HCT116 (cell line): ENCODE measurements at regions not wholly inside any gene's neighbourhood (a gene's known extent, or its start where the extent isn't known, plus 50 kb on each side); places are given as distances from the start of the nearest gene placed in this dataset.

ENCODE experiments used
- ATAC-seq: fragments of 200-7000 bp; cut with Tn5 transposase; 2 replicates; pipeline ENCODE4 v1.9.1; 2020; ENCODE audit warnings: mild to moderate bottlenecking, moderate library complexity
- BruUV-seq: library from RNA; stranded (reverse); fragments of 400-500 nt; replicated peaks from 2 replicates; lab custom pipeline; 2021; lab: Mats Ljungman, UMichigan
- CTCF ChIA-PET: fragments of 300-600 bp; sonication (Branson Sonifier 250); formaldehyde crosslinking; loops from one replicate; lab custom pipeline; 2021; ENCODE audit warnings: antibody characterized with exemption; lab: Charles Lee
- POLR2A ChIA-PET: fragments of 300-600, 350-600 bp; sonication (Branson Sonifier 250); formaldehyde crosslinking; loops from one replicate; lab custom pipeline; 2021; ENCODE audit warnings: antibody characterized with exemption; lab: Charles Lee
- RAD21 ChIA-PET, 2 experiments: fragments of 300-600 bp; sonication (Branson Sonifier 250); formaldehyde crosslinking; loops; one replicate each; lab custom pipeline; 2023; ENCODE audit warnings: low total read pairs in 2 of 2; ENCODE audit not compliant: uncharacterized antibody in 2 of 2, unreplicated experiment in 2 of 2, low non-redundant PET in 1 of 2; lab: Charles Lee
- DNase-seq: peaks from one replicate; pipeline ENCODE4 v3.0.0-alpha.2; 2010; ENCODE audit warnings: low read depth, low spot score
- H2AFZ ChIP-seq: fragments of 200-600 bp; shearing (Covaris generic), sonication (generic); 2 replicates; pipeline ENCODE4 v1.6.1; 2017; ENCODE audit warnings: low read depth, mixed run types, mixed read lengths, antibody characterized with exemption, low read length; ENCODE audit not compliant: poor library complexity, severe bottlenecking
- H3K27ac ChIP-seq: 2 replicates; pipeline ENCODE4 v1.5.1; 2012; ENCODE audit warnings: low read depth, low read length
- H3K27me3 ChIP-seq: fragments of 200-600 bp; sonication (generic); 2 replicates; pipeline ENCODE4 v1.6.1; 2016; ENCODE audit warnings: mixed run types, low read length, mixed read lengths; ENCODE audit not compliant: insufficient read depth
- H3K36me3 ChIP-seq, 2 experiments: fragments of 200-500 bp in 1 of 2; fragments of 200-600 bp in 1 of 2; sonication (Bioruptor generic) in 1 of 2; sonication (generic) in 1 of 2; 2 replicates each; pipeline versions ENCODE4 v1.5.1 to v1.6.1; 2014 to 2016; ENCODE audit warnings: low read length in 2 of 2, inconsistent platforms in 1 of 2, mixed read lengths in 1 of 2, mixed run types in 1 of 2; ENCODE audit not compliant: insufficient read depth in 2 of 2, control insufficient read depth in 1 of 2
- H3K4me1 ChIP-seq, 2 experiments: fragments of 200-600 bp in 1 of 2; sonication (generic) in 1 of 2; 2 replicates each; pipeline versions ENCODE4 v1.5.1 to v1.6.1; 2012 to 2017; ENCODE audit warnings: low read length in 2 of 2, inconsistent platforms in 1 of 2, mild to moderate bottlenecking in 1 of 2, mixed read lengths in 1 of 2, mixed run types in 1 of 2, moderate library complexity in 1 of 2; ENCODE audit not compliant: insufficient read depth in 2 of 2, control insufficient read depth in 1 of 2
- H3K4me2 ChIP-seq: fragments of 200-600 bp; sonication (generic); 2 replicates; pipeline ENCODE4 v1.6.1; 2017; ENCODE audit warnings: mixed run types, low read length, mixed read lengths
- H3K4me3 ChIP-seq, 2 experiments: fragments of 200-600 bp in 1 of 2; sonication (generic) in 1 of 2; replicated peaks in 1 of 2; 2 replicates each; pipeline ENCODE4 v1.5.1; 2011 to 2016; ENCODE audit warnings: low read length in 2 of 2, control low read depth in 1 of 2, low read depth in 1 of 2, mild to moderate bottlenecking in 1 of 2, mixed read lengths in 1 of 2, mixed run types in 1 of 2
- H3K79me2 ChIP-seq: fragments of 200-600 bp; sonication (generic); 2 replicates; pipeline ENCODE4 v1.6.1; 2017; ENCODE audit warnings: mild to moderate bottlenecking, mixed run types, low read length, moderate library complexity, mixed read lengths; ENCODE audit not compliant: insufficient read depth
- H3K9ac ChIP-seq: fragments of 200-600 bp; sonication (generic); 2 replicates; pipeline ENCODE4 v1.6.1; 2016; ENCODE audit warnings: low read length, mixed read lengths
- H3K9me2 ChIP-seq: fragments of 200-600 bp; sonication (generic), shearing (Covaris generic); 2 replicates; pipeline ENCODE4 v1.6.1; 2017; ENCODE audit warnings: mixed run types, mild to moderate bottlenecking, moderate library complexity; ENCODE audit not compliant: insufficient read depth
- H3K9me3 ChIP-seq, 2 experiments: fragments of 200-500 bp in 1 of 2; fragments of 200-600 bp in 1 of 2; sonication (Bioruptor generic) in 1 of 2; sonication (generic) in 1 of 2; 2 replicates each; pipeline ENCODE4 v1.6.1; 2014 to 2017; ENCODE audit warnings: low read length in 2 of 2, mixed read lengths in 2 of 2, inconsistent platforms in 1 of 2, low read depth in 1 of 2, mild to moderate bottlenecking in 1 of 2, mixed run types in 1 of 2, moderate library complexity in 1 of 2; ENCODE audit not compliant: control insufficient read depth in 1 of 2, insufficient read depth in 1 of 2
- H4K20me1 ChIP-seq: fragments of 200-600 bp; sonication (generic), shearing (Covaris generic); 2 replicates; pipeline ENCODE4 v1.6.1; 2017; ENCODE audit warnings: mixed run types, mild to moderate bottlenecking, moderate library complexity; ENCODE audit not compliant: insufficient read depth
- CBX3 ChIP-seq: IDR thresholded peaks from 2 replicates; pipeline ENCODE4 v1.6.1; 2012; ENCODE audit warnings: low read depth
- CEBPB ChIP-seq: IDR thresholded peaks from 2 replicates; pipeline ENCODE4 v1.6.1; 2012; ENCODE audit warnings: low read depth
- CTCF ChIP-seq, 3 experiments: fragments of 200-600 bp in 1 of 3; sonication (generic) in 1 of 3; IDR thresholded peaks in 2 of 3; conservative IDR thresholded peaks in 1 of 3; 2 replicates each; pipeline ENCODE4 v1.5.1; 2012 to 2017; ENCODE audit warnings: low read depth in 2 of 3, low read length in 2 of 3, antibody characterized with exemption in 1 of 3, borderline replicate concordance in 1 of 3, control low read depth in 1 of 3, mild to moderate bottlenecking in 1 of 3, mixed read lengths in 1 of 3, mixed run types in 1 of 3, moderate library complexity in 1 of 3; ENCODE audit not compliant: insufficient read depth in 1 of 3
- EGR1 ChIP-seq: IDR thresholded peaks from 2 replicates; pipeline ENCODE4 v1.6.1; 2012; ENCODE audit warnings: low read depth
- EZH2 ChIP-seq: fragments of 200-600 bp; sonication (generic); IDR thresholded peaks from 2 replicates; pipeline ENCODE4 v1.6.1; 2017; ENCODE audit warnings: antibody characterized with exemption, mixed run types
- FOSL1 ChIP-seq: IDR thresholded peaks from 2 replicates; pipeline ENCODE4 v1.6.1; 2012; ENCODE audit warnings: low read depth
- JUND ChIP-seq: IDR thresholded peaks from 2 replicates; pipeline ENCODE4 v1.6.1; 2012
- POLR2AphosphoS5 ChIP-seq: IDR thresholded peaks from 2 replicates; pipeline ENCODE4 v1.6.1; 2011; ENCODE audit warnings: mild to moderate bottlenecking, low read depth, low read length, moderate library complexity
- SIN3A ChIP-seq: IDR thresholded peaks from 2 replicates; pipeline ENCODE4 v1.6.1; 2012; ENCODE audit warnings: low read depth
- TCF7L2 ChIP-seq: IDR thresholded peaks from 2 replicates; pipeline ENCODE4 v1.7.0; 2011; ENCODE audit warnings: borderline replicate concordance, inconsistent platforms; ENCODE audit not compliant: insufficient read depth, insufficient read length; ENCODE audit errors: extremely low read depth
- ZNF274 ChIP-seq: fragments of 200-500 bp; sonication (Bioruptor generic); IDR thresholded peaks from 2 replicates; pipeline ENCODE4 v1.6.1; 2014; ENCODE audit warnings: mild to moderate bottlenecking, low read depth, low read length, inconsistent platforms
- intact Hi-C: fragments of 100-400 bp; cut with micrococcal nuclease; formaldehyde crosslinking; loops from 2 replicates; pipeline ENCODE4 v1.10.0; 2022
- TF ChIP-seq, protein P1 (sequence below): IDR thresholded peaks from 2 replicates; pipeline ENCODE4 v1.6.1; 2011; ENCODE audit warnings: mild to moderate bottlenecking, low read length, moderate library complexity; ENCODE audit not compliant: insufficient replicate concordance; ENCODE audit errors: extremely low read depth
- TF ChIP-seq, protein P2 (sequence below): IDR thresholded peaks from 2 replicates; pipeline ENCODE4 v1.6.1; 2012
- TF ChIP-seq, protein P3 (sequence below): IDR thresholded peaks from 2 replicates; pipeline ENCODE4 v1.6.1; 2012

DNA sequence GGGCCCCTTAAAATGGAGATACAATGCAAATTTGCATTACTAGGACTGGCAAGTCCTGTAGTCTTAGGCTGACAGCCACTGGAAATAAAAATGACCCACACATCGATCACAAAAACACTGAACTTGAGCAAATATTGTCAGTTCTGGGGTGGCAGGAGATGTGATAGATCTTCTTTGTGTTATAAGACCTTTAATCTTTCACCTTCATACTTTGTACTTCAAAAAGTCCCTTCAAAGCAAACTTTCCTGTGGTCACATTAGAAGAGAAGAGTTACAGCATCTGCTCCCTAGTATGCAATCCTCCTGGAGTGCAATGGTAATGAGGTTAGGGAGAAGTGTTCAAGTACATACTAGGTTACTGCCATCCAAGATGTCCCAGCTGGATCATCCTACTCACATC, 149.4 kb upstream of the KCNMB2 start:
- TF ChIP-seq, protein P1, sequence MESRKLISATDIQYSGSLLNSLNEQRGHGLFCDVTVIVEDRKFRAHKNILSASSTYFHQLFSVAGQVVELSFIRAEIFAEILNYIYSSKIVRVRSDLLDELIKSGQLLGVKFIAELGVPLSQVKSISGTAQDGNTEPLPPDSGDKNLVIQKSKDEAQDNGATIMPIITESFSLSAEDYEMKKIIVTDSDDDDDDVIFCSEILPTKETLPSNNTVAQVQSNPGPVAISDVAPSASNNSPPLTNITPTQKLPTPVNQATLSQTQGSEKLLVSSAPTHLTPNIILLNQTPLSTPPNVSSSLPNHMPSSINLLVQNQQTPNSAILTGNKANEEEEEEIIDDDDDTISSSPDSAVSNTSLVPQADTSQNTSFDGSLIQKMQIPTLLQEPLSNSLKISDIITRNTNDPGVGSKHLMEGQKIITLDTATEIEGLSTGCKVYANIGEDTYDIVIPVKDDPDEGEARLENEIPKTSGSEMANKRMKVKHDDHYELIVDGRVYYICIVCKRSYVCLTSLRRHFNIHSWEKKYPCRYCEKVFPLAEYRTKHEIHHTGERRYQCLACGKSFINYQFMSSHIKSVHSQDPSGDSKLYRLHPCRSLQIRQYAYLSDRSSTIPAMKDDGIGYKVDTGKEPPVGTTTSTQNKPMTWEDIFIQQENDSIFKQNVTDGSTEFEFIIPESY = no peak
- TF ChIP-seq POLR2AphosphoS5 (no peak), ZNF274 (no peak), SIN3A (no peak), FOSL1 (no peak), CTCF (IDR thresholded peaks at IDR 0.05 in 2 of 3, conservative IDR thresholded peaks at IDR 0.05 in 1 of 3; ENCODE audit: borderline replicate concordance in 1 of 3, insufficient read depth in 1 of 3, low read depth in 2 of 3, low read length in 2 of 3) (no peak), JUND (no peak), EGR1 (no peak), EZH2 (no peak), CEBPB (no peak), TCF7L2 (no peak), CBX3 (no peak)
- TF ChIP-seq, protein P2, sequence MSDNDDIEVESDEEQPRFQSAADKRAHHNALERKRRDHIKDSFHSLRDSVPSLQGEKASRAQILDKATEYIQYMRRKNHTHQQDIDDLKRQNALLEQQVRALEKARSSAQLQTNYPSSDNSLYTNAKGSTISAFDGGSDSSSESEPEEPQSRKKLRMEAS = no peak
- TF ChIP-seq, protein P3, sequence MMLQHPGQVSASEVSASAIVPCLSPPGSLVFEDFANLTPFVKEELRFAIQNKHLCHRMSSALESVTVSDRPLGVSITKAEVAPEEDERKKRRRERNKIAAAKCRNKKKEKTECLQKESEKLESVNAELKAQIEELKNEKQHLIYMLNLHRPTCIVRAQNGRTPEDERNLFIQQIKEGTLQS = no peak
- TF ChIP-seq, all 23 proteins: peak for 0
- no peak overlapping the region for H3K9ac ChIP-seq
- no peaks in the 10 kb centered on the region for H3K9me3 ChIP-seq
- ChIA-PET CTCF (no interaction called here), RAD21 (no interaction called here), POLR2A (no interaction called here)
- no peaks in the 10 kb centered on the region for H3K9me2 ChIP-seq
- H2AFZ ChIP-seq = no peak overlapping the region
- H3K4me2 ChIP-seq = no peak overlapping the region
- H3K4me1 ChIP-seq = no peaks in the 10 kb centered on the region
- ATAC-seq (no peak), DNase-seq (no peak)
- H4K20me1 ChIP-seq = no peaks in the 10 kb centered on the region
- no peaks in the 10 kb centered on the region for H3K27me3 ChIP-seq
- H3K27ac ChIP-seq = no peak overlapping the region
- intact Hi-C loops = loop anchor here (5.0 kb wide), 1 partner anchor 1450 kb away; no protein-coding TSS in a partner anchor
- H3K36me3 ChIP-seq = no peaks in the 10 kb centered on the region
- no peaks in the 10 kb centered on the region for H3K79me2 ChIP-seq
- BruUV-seq = no TSS peak
- no peak overlapping the region for H3K4me3 ChIP-seq
